ENCODE measurements at regions not wholly inside any gene's neighbourhood (a gene's known extent, or its start where the extent isn't known, plus 50 kb on each side); places are given as distances from the start of the nearest gene placed in this dataset.

DNA sequence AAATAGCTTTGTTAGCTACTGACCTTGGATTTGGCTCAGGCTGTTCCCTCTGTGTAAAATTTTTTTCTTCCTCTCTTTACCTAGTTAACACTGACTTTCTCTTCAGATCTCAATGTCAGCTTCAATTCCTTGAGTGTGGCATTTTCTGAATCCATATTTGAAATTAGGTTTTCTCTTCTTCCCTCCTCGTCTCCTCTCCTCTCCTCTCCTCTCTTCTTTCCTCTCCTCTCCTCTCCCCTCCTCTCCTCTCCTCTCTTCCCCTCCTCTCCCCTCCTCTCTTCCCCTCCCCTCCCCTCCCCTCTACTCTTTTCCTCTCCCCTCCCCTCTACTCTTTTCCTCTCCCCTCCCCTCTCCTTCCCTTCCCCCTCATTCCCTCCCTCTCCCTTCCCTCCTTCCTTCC, 453.3 kb downstream of the BMP2 start:
- TF ChIP-seq TAF1 (IDR thresholded peaks at IDR 0.05; ENCODE audit: borderline replicate concordance, low read depth, low read length), result no peak
- TF ChIP-seq GATA2 (CRISPR knock-in tag; IDR thresholded peaks at IDR 0.05), result no peak
- TF ChIP-seq, protein P1, sequence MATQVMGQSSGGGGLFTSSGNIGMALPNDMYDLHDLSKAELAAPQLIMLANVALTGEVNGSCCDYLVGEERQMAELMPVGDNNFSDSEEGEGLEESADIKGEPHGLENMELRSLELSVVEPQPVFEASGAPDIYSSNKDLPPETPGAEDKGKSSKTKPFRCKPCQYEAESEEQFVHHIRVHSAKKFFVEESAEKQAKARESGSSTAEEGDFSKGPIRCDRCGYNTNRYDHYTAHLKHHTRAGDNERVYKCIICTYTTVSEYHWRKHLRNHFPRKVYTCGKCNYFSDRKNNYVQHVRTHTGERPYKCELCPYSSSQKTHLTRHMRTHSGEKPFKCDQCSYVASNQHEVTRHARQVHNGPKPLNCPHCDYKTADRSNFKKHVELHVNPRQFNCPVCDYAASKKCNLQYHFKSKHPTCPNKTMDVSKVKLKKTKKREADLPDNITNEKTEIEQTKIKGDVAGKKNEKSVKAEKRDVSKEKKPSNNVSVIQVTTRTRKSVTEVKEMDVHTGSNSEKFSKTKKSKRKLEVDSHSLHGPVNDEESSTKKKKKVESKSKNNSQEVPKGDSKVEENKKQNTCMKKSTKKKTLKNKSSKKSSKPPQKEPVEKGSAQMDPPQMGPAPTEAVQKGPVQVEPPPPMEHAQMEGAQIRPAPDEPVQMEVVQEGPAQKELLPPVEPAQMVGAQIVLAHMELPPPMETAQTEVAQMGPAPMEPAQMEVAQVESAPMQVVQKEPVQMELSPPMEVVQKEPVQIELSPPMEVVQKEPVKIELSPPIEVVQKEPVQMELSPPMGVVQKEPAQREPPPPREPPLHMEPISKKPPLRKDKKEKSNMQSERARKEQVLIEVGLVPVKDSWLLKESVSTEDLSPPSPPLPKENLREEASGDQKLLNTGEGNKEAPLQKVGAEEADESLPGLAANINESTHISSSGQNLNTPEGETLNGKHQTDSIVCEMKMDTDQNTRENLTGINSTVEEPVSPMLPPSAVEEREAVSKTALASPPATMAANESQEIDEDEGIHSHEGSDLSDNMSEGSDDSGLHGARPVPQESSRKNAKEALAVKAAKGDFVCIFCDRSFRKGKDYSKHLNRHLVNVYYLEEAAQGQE (IDR thresholded peaks at IDR 0.05; ENCODE audit: low read depth, low read length), result no peak
- TF ChIP-seq POLR2AphosphoS5 (IDR thresholded peaks at IDR 0.05; ENCODE audit: low read depth, low read length), result no peak
- no peak for TF ChIP-seq GABPA (IDR thresholded peaks at IDR 0.05; ENCODE audit: low read depth)
- TF ChIP-seq, protein P2, sequence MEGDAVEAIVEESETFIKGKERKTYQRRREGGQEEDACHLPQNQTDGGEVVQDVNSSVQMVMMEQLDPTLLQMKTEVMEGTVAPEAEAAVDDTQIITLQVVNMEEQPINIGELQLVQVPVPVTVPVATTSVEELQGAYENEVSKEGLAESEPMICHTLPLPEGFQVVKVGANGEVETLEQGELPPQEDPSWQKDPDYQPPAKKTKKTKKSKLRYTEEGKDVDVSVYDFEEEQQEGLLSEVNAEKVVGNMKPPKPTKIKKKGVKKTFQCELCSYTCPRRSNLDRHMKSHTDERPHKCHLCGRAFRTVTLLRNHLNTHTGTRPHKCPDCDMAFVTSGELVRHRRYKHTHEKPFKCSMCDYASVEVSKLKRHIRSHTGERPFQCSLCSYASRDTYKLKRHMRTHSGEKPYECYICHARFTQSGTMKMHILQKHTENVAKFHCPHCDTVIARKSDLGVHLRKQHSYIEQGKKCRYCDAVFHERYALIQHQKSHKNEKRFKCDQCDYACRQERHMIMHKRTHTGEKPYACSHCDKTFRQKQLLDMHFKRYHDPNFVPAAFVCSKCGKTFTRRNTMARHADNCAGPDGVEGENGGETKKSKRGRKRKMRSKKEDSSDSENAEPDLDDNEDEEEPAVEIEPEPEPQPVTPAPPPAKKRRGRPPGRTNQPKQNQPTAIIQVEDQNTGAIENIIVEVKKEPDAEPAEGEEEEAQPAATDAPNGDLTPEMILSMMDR (IDR thresholded peaks at IDR 0.05), result no peak
- no peak for TF ChIP-seq USF2 (IDR thresholded peaks at IDR 0.05; ENCODE audit: borderline replicate concordance, low read depth, low read length)
- no peak for TF ChIP-seq EZH2phosphoT487 (IDR thresholded peaks at IDR 0.05; ENCODE audit: borderline replicate concordance, low read depth)
- TF ChIP-seq YY1 (IDR thresholded peaks at IDR 0.05; ENCODE audit: low read depth), result no peak
- no peak for TF ChIP-seq EP300 (IDR thresholded peaks at IDR 0.05; ENCODE audit: borderline replicate concordance in 1 of 2, low read depth in 1 of 2, low read length in 1 of 2)
